Cardiac muscle cell (in vitro differentiated cells and primary cell): ENCODE measurements at regions not wholly inside any gene's neighbourhood (a gene's known extent, or its start where the extent isn't known, plus 50 kb on each side); places are given as distances from the start of the nearest gene placed in this dataset.

Experiments
- DNase-seq, 2 donors: peaks; one replicate each; pipeline versions ENCODE4 v3.0.0 to v3.0.0-alpha.2; 2010 to 2017; ENCODE audit warnings: low read depth in 1 of 2, low spot score in 1 of 2
- H3K27ac ChIP-seq: fragments of 200-600 bp; sonication (generic); 2 replicates; pipeline ENCODE4 v1.5.1; 2016
- H3K27me3 ChIP-seq: fragments of 200-600 bp; sonication (generic); 2 replicates; pipeline ENCODE4 v1.6.0; 2016; ENCODE audit warnings: control low read depth
- H3K36me3 ChIP-seq: fragments of 200-600 bp; sonication (generic); 2 replicates; pipeline ENCODE4 v1.5.1; 2016; ENCODE audit warnings: control low read depth
- H3K4me1 ChIP-seq: fragments of 200-600 bp; sonication (generic); 2 replicates; pipeline ENCODE4 v1.8.1; 2017; ENCODE audit warnings: low read depth, mild to moderate bottlenecking, mixed run types
- H3K4me3 ChIP-seq: fragments of 200-600 bp; sonication (generic); 2 replicates; pipeline ENCODE4 v1.5.1; 2016; ENCODE audit warnings: mild to moderate bottlenecking
- H3K9me3 ChIP-seq: fragments of 200-600 bp; sonication (generic); 2 replicates; pipeline ENCODE4 v1.5.1; 2017; ENCODE audit warnings: low read depth, mild to moderate bottlenecking, control low read depth
- CTCF ChIP-seq: IDR thresholded peaks from 2 replicates; pipeline ENCODE4 v1.5.1; 2012; ENCODE audit warnings: low read depth, mild to moderate bottlenecking, low read length

- no peaks in the 10 kb centered on the region for H3K4me1 ChIP-seq
- H3K9me3 ChIP-seq, result no peaks in the 10 kb centered on the region
- TF ChIP-seq CTCF, result no peak
- peaks cover 35% of the 10 kb centered on the region for H3K27me3 ChIP-seq
- no peak for DNase-seq
- no peak overlapping the region for H3K27ac ChIP-seq
- H3K4me3 ChIP-seq, result no peak overlapping the region
- no peaks in the 10 kb centered on the region for H3K36me3 ChIP-seq
Observed at GRCh38 chr21:36544545-36544944, 64.6 kb upstream of the CLDN14 start.

- Histone ChIP-seq H3K27me3 (peaks cover 33% of the 10 kb centered on the region), H3K27ac (no peak overlapping the region), H3K36me3 (no peaks in the 10 kb centered on the region), H3K4me3 (no peak overlapping the region), H3K4me1 (no peaks in the 10 kb centered on the region), H3K9me3 (no peaks in the 10 kb centered on the region)
- TF ChIP-seq CTCF, result no peak
- peak in 1 of 2 donors; percentile 46 for DNase-seq
Observed at GRCh38 chr21:36545776-36546511, 66.0 kb upstream of the CLDN14 start.

DNA sequence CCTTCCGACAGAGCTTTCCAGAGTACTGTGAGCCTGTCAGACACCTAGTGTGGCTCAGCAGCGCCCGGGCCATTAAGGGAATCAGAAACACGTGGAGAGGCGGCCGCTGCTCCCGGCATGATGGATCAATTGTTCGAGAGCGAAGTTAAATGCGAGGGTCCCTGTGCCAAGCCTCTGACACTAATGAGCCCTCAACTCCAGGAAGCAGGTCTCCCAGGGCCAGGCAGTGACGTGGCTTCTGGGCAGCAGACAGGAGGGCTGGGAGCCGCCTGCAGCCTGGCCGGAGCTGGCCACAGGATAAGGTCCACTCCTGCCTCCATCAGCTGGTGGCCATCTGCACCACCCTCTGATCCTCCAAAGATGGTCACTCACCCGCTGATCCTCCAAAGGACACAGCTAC, 67.5 kb upstream of the CLDN14 start:
- no peaks in the 10 kb centered on the region for H3K36me3 ChIP-seq
- TF ChIP-seq CTCF, result no peak
- no peak overlapping the region for H3K27ac ChIP-seq
- DNase-seq, result no peak
- no peaks in the 10 kb centered on the region for H3K4me1 ChIP-seq
- no peaks in the 10 kb centered on the region for H3K9me3 ChIP-seq
- peaks cover 19% of the 10 kb centered on the region for H3K27me3 ChIP-seq
- H3K4me3 ChIP-seq, result no peak overlapping the region

DNA sequence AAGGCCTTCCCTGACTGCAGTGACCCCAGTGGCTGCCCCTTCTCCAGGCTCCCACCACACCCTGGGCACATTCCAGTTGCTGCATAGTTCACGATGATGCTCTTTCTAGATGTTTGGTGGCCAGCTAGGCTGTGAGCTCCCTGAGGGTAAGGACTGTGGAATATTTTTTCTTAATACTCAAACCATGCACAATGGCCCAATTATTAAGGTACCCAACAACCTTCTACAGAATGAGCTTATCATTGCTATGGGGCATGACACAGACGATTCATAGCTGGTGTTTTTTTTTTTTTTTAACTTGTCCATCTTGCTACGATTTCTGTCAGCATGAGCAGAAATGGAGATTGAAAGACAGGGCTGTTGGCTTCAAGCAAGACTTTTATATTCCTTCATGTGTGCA, 68.9 kb upstream of the CLDN14 start:
- DNase-seq, result no peak
- no peak overlapping the region for H3K4me3 ChIP-seq
- H3K4me1 ChIP-seq, result no peaks in the 10 kb centered on the region
- TF ChIP-seq CTCF, result no peak
- H3K27me3 ChIP-seq, result peaks cover 8% of the 10 kb centered on the region
- H3K9me3 ChIP-seq, result no peaks in the 10 kb centered on the region
- no peak overlapping the region for H3K27ac ChIP-seq
- no peaks in the 10 kb centered on the region for H3K36me3 ChIP-seq

DNA sequence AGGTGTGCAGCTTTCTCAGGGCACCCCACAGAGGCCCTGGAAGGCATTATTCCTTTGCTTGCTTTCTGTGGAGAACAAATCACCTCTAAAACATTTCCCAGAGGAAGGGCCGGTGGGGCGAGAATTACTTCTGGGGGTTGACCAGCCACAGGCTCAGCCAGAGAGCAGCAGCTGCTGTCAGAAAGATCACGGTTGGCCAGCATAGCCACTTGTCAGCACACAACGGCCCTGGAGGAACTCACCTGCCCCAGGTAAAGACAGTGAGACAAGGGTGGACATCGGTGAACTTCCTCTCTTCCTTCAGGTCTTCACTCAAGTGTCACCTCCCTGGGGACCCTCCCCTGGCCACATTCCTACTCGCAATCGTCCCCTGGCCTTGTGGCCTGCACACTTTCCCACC, 69.5 kb upstream of the CLDN14 start:
- Histone ChIP-seq H3K9me3 (no peaks in the 10 kb centered on the region), H3K36me3 (no peaks in the 10 kb centered on the region), H3K27ac (no peak overlapping the region), H3K27me3 (peaks cover 4% of the 10 kb centered on the region), H3K4me1 (no peaks in the 10 kb centered on the region), H3K4me3 (no peak overlapping the region)
- no peak for DNase-seq
- no peak for TF ChIP-seq CTCF

- no peak overlapping the region for H3K27ac ChIP-seq
- no peak for TF ChIP-seq CTCF
- DNase-seq, result no peak
Observed at GRCh38 chr21:36550761-36551160, 70.8 kb upstream of the CLDN14 start.

More at GRCh38 chr21:36550761-36551160, 70.8 kb upstream of the CLDN14 start:
- no peaks in the 10 kb centered on the region for H3K9me3 ChIP-seq
- no peaks in the 10 kb centered on the region for H3K4me1 ChIP-seq
- H3K4me3 ChIP-seq, result no peak overlapping the region
- H3K36me3 ChIP-seq, result no peaks in the 10 kb centered on the region
- H3K27me3 ChIP-seq, result peaks cover 4% of the 10 kb centered on the region
